GM20000 (cell line): ENCODE measurements at regions not wholly inside any gene's neighbourhood (a gene's known extent, or its start where the extent isn't known, plus 50 kb on each side); places are given as distances from the start of the nearest gene placed in this dataset.

Source experiments
- DNase-seq: peaks from one replicate; pipeline ENCODE4 v3.0.0; 2012; ENCODE audit warnings: low spot score
- TF ChIP-seq, protein P1 (sequence below): IDR thresholded peaks from 2 replicates; pipeline ENCODE4 v1.5.1; 2012; ENCODE audit warnings: mild to moderate bottlenecking, control low read depth; ENCODE audit errors: extremely low read depth, missing control alignments

DNA sequence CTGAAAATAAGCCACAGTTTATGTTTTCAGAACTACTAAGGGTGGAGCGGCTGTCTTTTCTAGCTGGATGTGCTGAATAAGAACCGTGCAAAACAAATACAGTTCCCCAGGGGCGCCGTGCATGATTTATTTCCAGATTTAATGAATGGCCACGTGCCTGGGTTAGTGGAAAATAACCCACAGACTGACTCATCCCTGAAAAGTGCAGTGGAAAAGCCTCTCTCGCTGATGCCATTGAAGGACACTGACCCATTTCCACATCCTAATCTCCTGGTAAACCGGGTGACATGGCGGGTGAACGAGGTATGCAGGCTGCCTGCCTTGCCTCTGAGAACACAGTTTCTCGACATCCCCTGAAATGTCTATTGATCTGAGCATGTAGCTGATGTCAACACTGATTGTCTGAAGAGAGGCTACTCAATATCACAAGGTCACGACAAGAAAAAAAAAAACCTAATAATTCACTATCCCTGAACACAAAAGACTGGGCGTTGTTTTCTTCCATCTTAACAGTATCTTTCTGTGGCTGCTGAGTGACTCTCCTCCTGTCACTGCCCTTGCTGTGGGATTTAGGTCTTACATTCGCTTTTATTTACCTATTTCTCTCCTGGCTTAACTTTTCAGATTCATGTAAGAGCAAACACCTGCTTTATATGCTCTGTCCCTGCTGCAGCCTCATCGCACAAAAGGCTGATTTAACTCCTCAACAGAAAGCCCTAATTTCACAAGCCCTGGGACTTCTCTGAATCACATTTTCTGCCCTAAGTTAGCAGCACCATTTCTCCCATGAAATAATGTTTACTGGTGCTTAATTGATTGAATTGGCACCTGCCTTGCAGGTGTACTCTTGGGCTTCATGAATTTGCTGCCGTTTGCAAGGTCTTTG, 76.9 kb upstream of the SCOC start:
- no peak for DNase-seq
- TF ChIP-seq, protein P1, sequence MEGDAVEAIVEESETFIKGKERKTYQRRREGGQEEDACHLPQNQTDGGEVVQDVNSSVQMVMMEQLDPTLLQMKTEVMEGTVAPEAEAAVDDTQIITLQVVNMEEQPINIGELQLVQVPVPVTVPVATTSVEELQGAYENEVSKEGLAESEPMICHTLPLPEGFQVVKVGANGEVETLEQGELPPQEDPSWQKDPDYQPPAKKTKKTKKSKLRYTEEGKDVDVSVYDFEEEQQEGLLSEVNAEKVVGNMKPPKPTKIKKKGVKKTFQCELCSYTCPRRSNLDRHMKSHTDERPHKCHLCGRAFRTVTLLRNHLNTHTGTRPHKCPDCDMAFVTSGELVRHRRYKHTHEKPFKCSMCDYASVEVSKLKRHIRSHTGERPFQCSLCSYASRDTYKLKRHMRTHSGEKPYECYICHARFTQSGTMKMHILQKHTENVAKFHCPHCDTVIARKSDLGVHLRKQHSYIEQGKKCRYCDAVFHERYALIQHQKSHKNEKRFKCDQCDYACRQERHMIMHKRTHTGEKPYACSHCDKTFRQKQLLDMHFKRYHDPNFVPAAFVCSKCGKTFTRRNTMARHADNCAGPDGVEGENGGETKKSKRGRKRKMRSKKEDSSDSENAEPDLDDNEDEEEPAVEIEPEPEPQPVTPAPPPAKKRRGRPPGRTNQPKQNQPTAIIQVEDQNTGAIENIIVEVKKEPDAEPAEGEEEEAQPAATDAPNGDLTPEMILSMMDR, result no peak

DNA sequence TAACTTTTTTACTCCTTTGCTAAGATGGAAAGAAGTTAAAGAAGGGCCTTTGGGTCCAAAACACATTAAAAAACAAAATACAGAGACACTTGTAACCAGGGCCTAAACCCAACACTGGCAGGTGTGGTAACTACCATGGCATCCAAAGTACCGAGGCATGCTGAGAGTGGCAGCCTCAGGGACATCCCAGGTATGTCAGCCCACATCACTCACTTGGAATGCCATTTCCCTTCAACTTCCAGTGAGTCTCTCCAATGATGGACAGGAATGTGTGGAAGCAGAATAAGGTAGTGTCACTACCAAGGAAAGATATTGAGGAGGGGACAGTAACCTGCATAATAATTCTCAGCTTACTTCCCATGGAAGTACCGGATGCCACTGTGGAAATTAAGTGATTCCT, 79.5 kb upstream of the SCOC start:
- TF ChIP-seq, protein P1, result no peak
- no peak for DNase-seq

DNA sequence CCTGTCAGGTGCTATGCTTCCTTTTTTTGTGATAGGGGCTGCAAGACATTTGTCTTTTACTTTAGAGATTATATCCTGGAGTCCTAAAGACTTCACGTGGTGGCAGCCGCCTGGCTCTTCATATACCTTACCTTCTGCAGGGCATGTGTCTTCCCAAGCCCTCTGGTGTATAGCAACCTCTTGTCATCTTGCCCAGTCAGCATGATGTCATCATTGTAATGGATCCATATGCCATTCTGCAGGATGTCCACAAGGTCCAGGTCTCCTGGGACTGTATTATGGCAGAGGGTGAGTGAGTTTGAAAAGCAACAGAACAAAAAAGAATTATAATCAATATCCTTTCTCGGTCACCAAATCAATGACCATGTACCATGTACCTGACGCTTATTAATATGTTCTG, 82.2 kb upstream of the SCOC start:
- no peak for DNase-seq
- TF ChIP-seq, protein P1, result no peak

DNA sequence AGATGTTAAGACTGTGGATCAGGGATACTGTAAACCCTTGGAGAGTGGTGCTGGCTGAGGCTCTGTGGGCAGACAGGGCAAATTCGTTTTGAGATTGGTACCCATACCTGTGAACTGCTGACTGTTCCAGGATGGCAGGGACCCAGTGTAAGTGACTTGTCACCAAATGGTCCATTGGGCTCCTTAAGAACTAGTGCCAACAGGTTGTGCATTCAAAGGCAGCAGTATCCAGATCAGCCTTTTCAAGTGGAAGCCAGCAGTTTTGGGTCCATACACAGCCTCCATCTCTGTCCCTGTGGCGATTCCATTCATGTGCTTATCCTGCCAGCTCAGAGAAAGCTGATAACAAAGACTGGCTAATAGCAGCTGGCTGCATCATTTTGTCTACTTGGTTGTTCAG, 84.0 kb upstream of the SCOC start:
- TF ChIP-seq, protein P1, result no peak
- DNase-seq, result no peak

DNA sequence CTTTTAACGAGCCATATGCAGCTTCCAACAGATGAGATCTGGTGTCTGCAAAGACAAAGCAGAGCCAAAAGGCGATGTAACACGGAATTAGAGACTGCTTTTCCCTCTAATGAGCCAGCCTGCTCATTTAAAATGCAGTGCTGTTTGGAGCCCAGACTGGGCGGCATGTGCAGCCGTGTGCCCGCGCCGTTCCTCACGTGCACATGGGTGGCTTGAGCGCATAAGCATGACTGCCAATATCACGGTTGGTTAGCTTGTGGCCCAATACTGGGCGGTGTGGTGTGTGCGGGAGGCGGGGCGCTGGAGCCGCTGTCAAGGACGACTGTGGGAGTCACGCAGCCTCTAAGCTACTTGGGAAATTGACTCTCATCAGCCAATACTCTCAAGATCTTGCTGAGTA, 87.0 kb upstream of the SCOC start:
- TF ChIP-seq, protein P1, result no peak
- DNase-seq, result no peak

DNA sequence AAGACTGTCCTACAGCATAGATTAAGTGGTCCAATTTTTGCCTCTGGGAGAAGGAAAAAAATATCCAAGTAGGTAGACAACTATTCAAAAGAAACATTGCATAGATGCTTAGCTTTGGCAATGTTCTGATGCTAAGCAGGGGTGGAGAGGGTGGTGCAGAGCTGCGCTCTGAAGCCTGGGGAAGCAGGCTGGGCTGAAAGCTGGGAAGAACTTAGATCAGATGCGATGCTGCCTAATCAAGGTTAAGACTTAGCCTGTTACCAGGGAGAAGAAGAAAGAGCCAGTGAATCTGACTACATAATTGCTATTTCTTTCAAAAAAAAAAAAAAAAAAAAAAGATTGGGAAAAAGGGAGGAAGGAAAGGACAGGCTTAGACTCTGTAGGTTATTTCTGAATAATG, 89.0 kb upstream of the SCOC start:
- DNase-seq, result no peak
- TF ChIP-seq, protein P1, result no peak

DNA sequence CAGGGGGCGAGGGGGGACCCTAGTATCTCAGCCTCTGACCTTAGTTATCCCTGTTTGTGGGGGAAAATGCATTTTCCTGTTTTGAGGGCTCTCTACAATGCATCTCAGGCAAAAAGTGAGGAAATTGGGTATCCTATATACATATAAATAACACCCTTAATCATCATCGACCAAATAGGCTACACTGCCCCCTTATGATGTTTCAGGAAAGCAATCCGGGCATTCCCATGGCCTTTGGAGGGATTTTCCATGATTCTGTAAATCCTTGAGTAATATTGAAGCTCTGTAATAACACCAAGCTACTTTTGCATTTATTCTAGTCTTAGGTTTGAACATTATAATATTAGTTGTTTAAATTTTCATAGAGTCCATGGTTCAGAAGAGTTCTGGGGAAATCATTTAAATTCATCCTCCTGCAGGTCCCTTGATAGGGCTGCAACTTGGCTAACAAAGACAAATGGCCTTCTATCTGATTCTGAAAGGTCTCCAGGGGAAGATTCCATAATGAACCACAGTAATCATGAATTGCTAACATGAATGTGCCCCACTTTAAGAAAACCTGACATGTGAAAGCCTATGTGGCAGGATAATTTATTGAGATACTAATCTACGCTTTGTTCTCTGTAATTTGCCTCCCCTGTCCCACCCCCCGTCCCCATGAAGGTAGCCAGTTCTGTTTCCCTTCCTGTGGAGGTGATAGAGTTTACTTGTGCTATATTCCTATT, 91.5 kb upstream of the SCOC start:
- no peak for DNase-seq
- TF ChIP-seq, protein P1, result no peak
